NT2/D1 (cell line): ENCODE measurements at regions not wholly inside any gene's neighbourhood (a gene's known extent, or its start where the extent isn't known, plus 50 kb on each side); places are given as distances from the start of the nearest gene placed in this dataset.

ENCODE experiments used
- SUZ12 ChIP-seq: IDR thresholded peaks from 2 replicates; pipeline ENCODE4 v1.6.1; 2011; ENCODE audit not compliant: insufficient read length, insufficient read depth; ENCODE audit errors: extremely low read depth
- YY1 ChIP-seq: IDR thresholded peaks from 2 replicates; pipeline ENCODE4 v1.6.1; 2011; ENCODE audit not compliant: insufficient read length, insufficient read depth
- ZNF274 ChIP-seq: IDR thresholded peaks from 2 replicates; pipeline ENCODE4 v1.6.1; 2011; ENCODE audit warnings: mild to moderate bottlenecking, low read depth, low read length

DNA sequence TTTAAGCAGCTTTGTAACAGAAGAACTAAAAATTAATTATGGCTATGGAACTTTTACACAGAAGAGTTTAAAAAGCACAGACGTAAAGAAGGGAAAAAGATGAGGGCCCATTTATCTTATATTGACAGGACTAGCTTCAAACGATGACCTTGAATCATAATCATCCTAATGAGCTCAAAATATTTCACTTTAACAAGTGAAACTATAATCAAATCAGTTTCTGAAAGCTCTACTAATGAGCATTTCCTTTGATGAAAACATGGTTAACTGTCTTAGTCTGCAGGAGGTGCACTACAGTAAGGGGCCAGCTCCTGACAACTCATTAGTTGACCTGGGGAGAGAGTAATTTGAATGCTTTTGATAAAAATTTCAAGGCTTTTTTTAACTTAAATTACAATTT, 228.0 kb upstream of the DEFB112 start:
- TF ChIP-seq YY1: no peak
- TF ChIP-seq ZNF274: no peak
- no peak for TF ChIP-seq SUZ12
